SIG-M5 treated with dmso at 0.1 percent for 504 hours (cell line): ENCODE measurements at regions not wholly inside any gene's neighbourhood (a gene's known extent, or its start where the extent isn't known, plus 50 kb on each side); places are given as distances from the start of the nearest gene placed in this dataset.
"Not testable (repeated sequence)": the region's sequence is repeated elsewhere in the genome, so short reads cannot be mapped to it uniquely, and the experiment has no call there.

ENCODE experiments used
- DNase-seq: peaks from one replicate; lab custom pipeline; 2025; ENCODE audit not compliant: unreplicated experiment; lab: John Stamatoyannopoulos, UW

DNA sequence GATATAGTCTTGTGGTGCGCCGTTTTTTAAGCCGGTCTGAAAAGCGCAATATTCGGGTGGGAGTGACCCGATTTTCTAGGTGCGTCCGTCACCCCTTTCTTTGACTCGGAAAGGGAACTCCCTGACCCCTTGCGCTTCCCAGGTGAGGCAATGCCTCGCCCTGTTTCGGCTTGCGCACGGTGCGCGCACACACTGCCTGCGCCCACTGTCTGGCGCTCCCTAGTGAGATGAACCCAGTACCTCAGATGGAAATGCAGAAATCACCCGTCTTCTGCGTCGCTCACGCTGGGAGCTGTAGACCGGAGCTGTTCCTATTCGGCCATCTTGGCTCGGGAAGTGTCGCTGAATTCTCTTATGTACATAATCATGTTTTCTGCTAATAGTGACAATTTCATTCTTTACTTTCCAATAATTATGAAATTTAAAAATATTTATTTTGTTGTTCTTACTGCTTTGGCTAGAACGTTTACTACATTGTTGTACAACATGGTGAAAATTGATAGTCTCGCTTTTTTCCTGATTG is 61.2 kb upstream of the MINDY3 start:
- not testable (repeated sequence) for DNase-seq

- no peak for DNase-seq
These were observed 71.1 kb upstream of the MINDY3 start for GRCh38 chr10:15931376-15931775.

- not testable (repeated sequence) for DNase-seq
These were observed 79.2 kb upstream of the MINDY3 start for GRCh38 chr10:15939543-15939942.

- DNase-seq: no peak
These were observed 83.1 kb upstream of the MINDY3 start for GRCh38 chr10:15943426-15943825.

DNA sequence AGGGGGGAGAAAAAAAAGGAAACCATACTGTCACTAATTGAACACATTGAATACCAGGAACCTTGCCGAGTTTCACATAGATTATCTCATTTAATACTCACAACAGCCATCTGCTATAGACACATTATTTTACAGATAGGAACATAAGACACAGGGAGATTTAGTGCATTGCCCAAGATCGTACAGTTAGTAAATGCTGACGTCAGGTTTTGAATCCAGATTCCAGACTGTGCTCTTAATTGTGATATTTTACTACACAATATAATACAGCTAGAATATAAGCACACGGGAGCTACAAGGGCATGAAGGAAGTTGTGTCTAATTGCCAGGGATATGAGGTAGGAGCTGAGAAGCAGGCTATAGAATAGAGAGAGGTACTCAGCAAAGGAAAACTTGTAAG is 93.9 kb upstream of the MINDY3 start:
- no peak for DNase-seq

- no peak for DNase-seq
These were observed 100.0 kb upstream of the MINDY3 start for GRCh38 chr10:15960277-15960676.

- DNase-seq: not testable (repeated sequence)
These were observed 112.4 kb upstream of the MINDY3 start for GRCh38 chr10:15972736-15973135.

GRCh38 chr10:15985690-15986089 is 125.4 kb upstream of the MINDY3 start:
- no peak for DNase-seq

GRCh38 chr10:15990535-15991129 is 130.3 kb upstream of the MINDY3 start:
- DNase-seq: no peak

GRCh38 chr10:15997313-15997712 is 137.0 kb upstream of the MINDY3 start:
- DNase-seq: no peak

DNA sequence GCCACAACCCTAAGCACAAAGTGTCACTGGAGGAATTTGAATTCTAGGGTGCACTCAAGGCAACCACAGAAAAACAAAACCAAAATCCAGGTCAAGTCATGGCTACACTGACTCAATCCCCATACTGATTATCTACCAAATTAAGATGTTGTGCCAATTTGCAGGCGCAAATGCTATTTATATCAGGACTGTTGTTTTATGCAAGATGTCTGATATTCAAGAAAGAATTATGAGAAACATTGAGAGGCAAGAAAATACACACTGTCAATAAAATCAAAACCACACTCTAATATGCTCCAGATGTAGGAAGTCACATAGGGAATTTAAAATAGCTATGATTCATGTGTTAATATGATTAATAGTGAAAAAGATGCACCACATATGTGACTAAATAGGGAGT is 141.3 kb upstream of the MINDY3 start:
- DNase-seq: no peak

- DNase-seq: no peak
These were observed 149.5 kb upstream of the MINDY3 start for GRCh38 chr10:16009785-16010184.

DNA sequence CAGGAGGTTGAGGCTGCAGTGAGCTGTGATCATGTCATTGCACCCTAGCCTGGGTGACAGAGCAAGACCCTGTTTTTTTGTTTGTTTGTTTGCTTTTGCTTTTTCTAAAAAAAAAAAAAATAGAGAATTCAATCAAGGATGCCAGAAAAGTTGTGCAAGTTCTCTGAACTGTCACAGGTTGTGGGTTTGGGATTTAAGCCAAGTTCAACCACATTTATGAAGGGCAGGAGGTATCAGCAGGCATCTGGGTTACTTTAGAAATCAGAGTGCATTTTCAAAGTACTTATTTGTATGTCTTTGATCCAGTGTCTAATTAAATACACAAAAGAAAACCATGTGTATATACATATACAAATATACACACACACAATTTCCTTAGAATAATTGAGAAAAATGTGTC is 151.2 kb upstream of the MINDY3 start:
- DNase-seq: no peak

DNA sequence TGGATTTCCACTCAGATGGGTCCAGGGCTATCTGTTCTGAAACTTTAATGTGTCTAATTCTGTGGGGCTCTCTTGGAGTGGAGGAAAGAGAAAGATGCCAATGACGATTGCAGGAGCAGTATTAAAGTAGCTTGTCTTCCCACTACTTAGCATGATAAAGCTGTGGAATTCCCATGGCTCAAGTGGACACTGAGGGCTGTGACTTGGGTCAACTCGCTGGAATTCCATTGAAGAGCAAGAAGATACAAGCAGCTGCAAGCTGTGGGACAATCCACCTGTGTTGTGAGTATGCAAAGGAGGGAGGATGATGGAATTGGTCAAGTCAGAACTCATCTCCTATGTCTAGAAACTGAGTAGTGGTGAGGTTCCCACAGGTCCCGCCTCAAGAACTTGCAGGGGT is 154.2 kb upstream of the MINDY3 start:
- DNase-seq: no peak

GRCh38 chr10:16016688-16017087 is 156.4 kb upstream of the MINDY3 start:
- DNase-seq: no peak

- DNase-seq: no peak
These were observed 160.5 kb upstream of the MINDY3 start for GRCh38 chr10:16020836-16021235.

- not testable (repeated sequence) for DNase-seq
These were observed 166.5 kb upstream of the MINDY3 start for GRCh38 chr10:16026832-16027231.

DNA sequence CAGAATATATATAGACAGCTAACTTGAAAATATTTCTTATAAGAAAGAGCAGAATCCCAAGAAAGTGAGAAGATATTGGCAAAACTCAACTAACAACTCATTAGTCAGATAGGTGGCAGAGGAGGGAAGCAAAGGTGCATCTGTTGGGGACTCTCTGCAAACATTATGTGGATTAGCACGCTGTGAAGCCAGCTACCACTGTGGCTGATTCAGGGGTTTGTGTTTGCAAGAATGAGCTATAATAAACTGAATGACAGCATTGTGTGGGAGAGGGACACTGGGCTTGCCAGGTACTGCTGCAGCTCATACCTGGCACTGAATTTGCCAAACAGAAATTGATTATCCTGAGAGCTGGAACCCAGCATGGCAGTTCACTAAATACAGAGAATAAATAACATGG is 170.3 kb upstream of the MINDY3 start:
- DNase-seq: no peak

GRCh38 chr10:16049050-16049449 is 188.7 kb upstream of the MINDY3 start:
- DNase-seq: no peak

- no peak for DNase-seq
These were observed 189.5 kb upstream of the MINDY3 start for GRCh38 chr10:16049782-16050181.

DNA sequence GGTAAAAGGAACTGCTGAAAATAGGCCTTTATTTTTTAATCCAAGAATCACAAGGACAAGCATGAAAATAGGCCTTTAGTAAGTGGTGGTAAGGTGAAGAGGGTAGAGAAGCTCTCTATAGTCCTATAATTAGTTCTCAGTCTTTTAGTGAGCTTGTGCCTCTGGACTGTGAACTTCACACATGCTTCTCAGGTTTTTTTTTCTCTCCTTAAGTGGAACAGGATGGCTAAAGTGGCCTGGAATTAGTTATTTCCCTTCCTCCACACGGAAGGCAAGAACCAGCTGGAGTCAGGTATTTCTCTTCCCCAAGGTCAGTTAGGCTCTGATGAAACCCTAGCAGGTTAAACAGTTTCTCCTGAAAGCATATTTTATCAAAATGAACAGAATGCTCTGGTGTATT is 203.0 kb upstream of the MINDY3 start:
- DNase-seq: no peak

GRCh38 chr10:16083551-16083950 is 223.2 kb upstream of the MINDY3 start:
- DNase-seq: not testable (repeated sequence)

GRCh38 chr10:16105082-16105481 is 244.8 kb upstream of the MINDY3 start:
- DNase-seq: no peak
